Astrocyte (in vitro differentiated cells and primary cell): ENCODE measurements at regions not wholly inside any gene's neighbourhood (a gene's known extent, or its start where the extent isn't known, plus 50 kb on each side); places are given as distances from the start of the nearest gene placed in this dataset.

ENCODE experiments used
- DNase-seq: peaks from one replicate; pipeline ENCODE4 v3.0.0-alpha.2; 2010; ENCODE audit warnings: low read depth
- FAIRE-seq: peaks from 2 replicates; lab custom pipeline; 2011; peaks lifted over from hg19 to GRCh38; lab: Jason Lieb, UNC
- H2AFZ ChIP-seq: 2 replicates; pipeline ENCODE4 v1.6.0; 2012; ENCODE audit warnings: low read depth, low read length, inconsistent platforms
- H3K27ac ChIP-seq: 2 replicates; pipeline ENCODE4 v1.5.1; 2011; ENCODE audit warnings: low read depth, low read length, inconsistent platforms
- H3K27me3 ChIP-seq: 2 replicates; pipeline ENCODE4 v1.6.0; 2011; ENCODE audit warnings: low read length, inconsistent platforms; ENCODE audit not compliant: insufficient read depth
- H3K36me3 ChIP-seq: 2 replicates; pipeline ENCODE4 v1.5.1; 2011; ENCODE audit warnings: low read length, inconsistent platforms; ENCODE audit not compliant: insufficient read depth
- H3K4me1 ChIP-seq: 2 replicates; pipeline ENCODE4 v1.5.1; 2011; ENCODE audit warnings: low read length, inconsistent platforms; ENCODE audit not compliant: insufficient read depth
- H3K4me2 ChIP-seq: 2 replicates; pipeline ENCODE4 v1.6.0; 2012; ENCODE audit warnings: low read length, inconsistent platforms
- H3K4me3 ChIP-seq: 2 replicates; pipeline ENCODE4 v1.5.1; 2011; ENCODE audit warnings: low read depth, mild to moderate bottlenecking, low read length, inconsistent platforms; ENCODE audit not compliant: insufficient read depth
- H3K79me2 ChIP-seq: 2 replicates; pipeline ENCODE4 v1.6.0; 2012; ENCODE audit warnings: mild to moderate bottlenecking, low read length, inconsistent platforms; ENCODE audit not compliant: insufficient read depth
- H3K9ac ChIP-seq: 2 replicates; pipeline ENCODE4 v1.6.0; 2012; ENCODE audit warnings: mild to moderate bottlenecking, low read length, inconsistent platforms
- H3K9me3 ChIP-seq: 2 replicates; pipeline ENCODE4 v1.5.1; 2012; ENCODE audit warnings: low read depth, mild to moderate bottlenecking, low read length, inconsistent platforms; ENCODE audit not compliant: insufficient read depth
- H4K20me1 ChIP-seq: 2 replicates; pipeline ENCODE4 v1.6.0; 2012; ENCODE audit warnings: low read length, inconsistent platforms; ENCODE audit not compliant: insufficient read depth
- H3K27ac Mint-ChIP-seq: one replicate; pipeline ENCODE4 v1.8.0; 2021; ENCODE audit warnings: mild to moderate bottlenecking, mixed read lengths; ENCODE audit not compliant: unreplicated experiment
- H3K27me3 Mint-ChIP-seq: one replicate; pipeline ENCODE4 v1.8.0; 2021; ENCODE audit warnings: low read depth, mixed read lengths; ENCODE audit not compliant: unreplicated experiment
- H3K36me3 Mint-ChIP-seq: one replicate; pipeline ENCODE4 v1.8.0; 2021; ENCODE audit warnings: low read depth, mixed read lengths; ENCODE audit not compliant: unreplicated experiment
- H3K4me1 Mint-ChIP-seq: one replicate; pipeline ENCODE4 v1.8.0; 2021; ENCODE audit warnings: low read depth, mixed read lengths; ENCODE audit not compliant: unreplicated experiment
- H3K4me3 Mint-ChIP-seq: one replicate; pipeline ENCODE4 v1.8.0; 2021; ENCODE audit warnings: mild to moderate bottlenecking, moderate library complexity, mixed read lengths; ENCODE audit not compliant: unreplicated experiment
- H3K9me3 Mint-ChIP-seq: one replicate; pipeline ENCODE4 v1.8.0; 2021; ENCODE audit warnings: mild to moderate bottlenecking, mixed read lengths; ENCODE audit not compliant: unreplicated experiment
- EZH2 ChIP-seq: IDR thresholded peaks from 2 replicates; pipeline ENCODE4 v1.6.1; 2012; ENCODE audit warnings: mild to moderate bottlenecking, low read length, inconsistent platforms; ENCODE audit not compliant: insufficient read depth
- TF ChIP-seq, protein P1 (sequence below): IDR thresholded peaks from 2 replicates; pipeline ENCODE4 v1.5.1; 2011; ENCODE audit warnings: low read depth, mild to moderate bottlenecking, inconsistent platforms, low read length, moderate library complexity; ENCODE audit not compliant: insufficient read depth

DNA sequence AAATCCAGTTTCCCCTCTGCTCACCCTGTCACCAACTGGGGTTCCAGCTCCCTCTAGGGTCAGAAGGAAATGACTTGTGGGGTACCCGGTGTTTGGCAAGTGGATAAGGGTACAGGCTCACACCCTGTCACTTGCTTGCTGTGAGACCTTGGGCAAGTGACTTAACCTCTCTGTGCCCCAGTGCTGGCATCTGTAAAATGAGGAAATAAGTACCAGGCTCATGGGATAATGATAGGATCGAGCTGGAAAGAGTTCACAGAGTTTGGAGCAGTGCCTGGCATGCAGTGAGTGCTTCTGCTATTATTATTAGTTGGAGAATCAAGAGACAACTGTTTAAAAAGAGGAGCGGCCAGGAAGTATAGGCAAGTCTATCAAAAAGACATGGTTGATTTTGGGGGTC lies 53.7 kb upstream of the DLX4 start:
- peaks cover 4% of the 10 kb centered on the region for H3K4me1 Mint-ChIP-seq
- Histone ChIP-seq H3K4me1 (peaks cover 11% of the 10 kb centered on the region), H2AFZ (no peak overlapping the region), H3K4me2 (no peak overlapping the region), H3K27me3 (peaks cover 42% of the 10 kb centered on the region), H3K4me3 (no peak overlapping the region), H3K36me3 (no peaks in the 10 kb centered on the region), H3K9ac (no peak overlapping the region), H3K27ac (no peak overlapping the region), H3K9me3 (no peaks in the 10 kb centered on the region), H3K79me2 (no peaks in the 10 kb centered on the region), H4K20me1 (no peaks in the 10 kb centered on the region)
- no peak for DNase-seq
- no peak overlapping the region for H3K4me3 Mint-ChIP-seq
- no peaks in the 10 kb centered on the region for H3K9me3 Mint-ChIP-seq
- H3K27ac Mint-ChIP-seq, result no peak overlapping the region
- H3K36me3 Mint-ChIP-seq, result no peaks in the 10 kb centered on the region
- peaks cover 80% of the 10 kb centered on the region for H3K27me3 Mint-ChIP-seq
- no peak for TF ChIP-seq EZH2
- TF ChIP-seq, protein P1, sequence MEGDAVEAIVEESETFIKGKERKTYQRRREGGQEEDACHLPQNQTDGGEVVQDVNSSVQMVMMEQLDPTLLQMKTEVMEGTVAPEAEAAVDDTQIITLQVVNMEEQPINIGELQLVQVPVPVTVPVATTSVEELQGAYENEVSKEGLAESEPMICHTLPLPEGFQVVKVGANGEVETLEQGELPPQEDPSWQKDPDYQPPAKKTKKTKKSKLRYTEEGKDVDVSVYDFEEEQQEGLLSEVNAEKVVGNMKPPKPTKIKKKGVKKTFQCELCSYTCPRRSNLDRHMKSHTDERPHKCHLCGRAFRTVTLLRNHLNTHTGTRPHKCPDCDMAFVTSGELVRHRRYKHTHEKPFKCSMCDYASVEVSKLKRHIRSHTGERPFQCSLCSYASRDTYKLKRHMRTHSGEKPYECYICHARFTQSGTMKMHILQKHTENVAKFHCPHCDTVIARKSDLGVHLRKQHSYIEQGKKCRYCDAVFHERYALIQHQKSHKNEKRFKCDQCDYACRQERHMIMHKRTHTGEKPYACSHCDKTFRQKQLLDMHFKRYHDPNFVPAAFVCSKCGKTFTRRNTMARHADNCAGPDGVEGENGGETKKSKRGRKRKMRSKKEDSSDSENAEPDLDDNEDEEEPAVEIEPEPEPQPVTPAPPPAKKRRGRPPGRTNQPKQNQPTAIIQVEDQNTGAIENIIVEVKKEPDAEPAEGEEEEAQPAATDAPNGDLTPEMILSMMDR, result no peak
- FAIRE-seq, result no peak

GRCh38 chr17:49915670-49916069 lies 53.3 kb upstream of the DLX4 start:
- Histone ChIP-seq H2AFZ (no peak overlapping the region), H3K4me2 (no peak overlapping the region), H3K9me3 (no peaks in the 10 kb centered on the region), H4K20me1 (no peaks in the 10 kb centered on the region), H3K27me3 (peaks cover 39% of the 10 kb centered on the region), H3K79me2 (no peaks in the 10 kb centered on the region), H3K9ac (no peak overlapping the region), H3K36me3 (no peaks in the 10 kb centered on the region), H3K4me1 (peaks cover 11% of the 10 kb centered on the region), H3K4me3 (no peak overlapping the region), H3K27ac (no peak overlapping the region)
- Mint-ChIP-seq H3K4me1 (peaks cover 4% of the 10 kb centered on the region), H3K27ac (no peak overlapping the region), H3K36me3 (no peaks in the 10 kb centered on the region), H3K4me3 (no peak overlapping the region), H3K9me3 (no peaks in the 10 kb centered on the region), H3K27me3 (peaks cover 82% of the 10 kb centered on the region)
- FAIRE-seq (no peak), DNase-seq (no peak)
- TF ChIP-seq, protein P1, result no peak
- no peak for TF ChIP-seq EZH2

DNA sequence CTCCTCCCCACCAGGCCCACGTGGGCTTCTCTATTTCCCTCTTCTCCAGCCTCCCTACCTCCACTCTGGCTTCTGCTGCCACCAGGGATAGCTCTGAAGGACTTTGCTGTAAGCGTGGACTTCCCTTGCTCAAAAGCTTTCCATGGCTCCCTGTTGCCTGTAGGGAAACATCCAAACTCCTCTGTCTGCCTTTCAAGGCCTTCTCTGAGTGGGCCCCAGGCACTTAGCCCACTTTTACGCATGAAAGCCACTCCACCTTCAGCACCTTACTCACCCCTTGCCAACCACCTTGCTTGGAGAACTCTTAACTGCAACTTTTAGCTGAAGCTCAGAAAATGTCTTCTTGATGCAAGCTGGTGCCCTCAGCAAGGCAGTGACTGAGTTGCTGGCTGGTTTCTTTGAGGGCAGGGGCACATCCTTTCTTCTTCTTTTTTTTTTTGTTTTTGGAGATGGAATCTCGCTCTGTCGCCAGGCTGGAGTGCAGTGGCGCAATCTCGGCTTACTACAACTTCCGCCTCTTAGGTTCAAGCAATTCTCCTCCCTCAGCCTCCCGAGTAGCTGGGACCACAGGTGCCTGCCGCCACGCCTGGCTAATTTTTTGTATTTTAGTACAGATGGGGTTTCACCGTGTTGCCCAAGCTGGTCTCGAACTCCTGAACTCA lies 52.0 kb upstream of the DLX4 start:
- peaks cover 83% of the 10 kb centered on the region for H3K27me3 Mint-ChIP-seq

More for the DNA sequence above, 52.0 kb upstream of the DLX4 start:
- Mint-ChIP-seq H3K27ac (no peak overlapping the region), H3K36me3 (no peaks in the 10 kb centered on the region), H3K9me3 (no peaks in the 10 kb centered on the region), H3K4me3 (no peak overlapping the region), H3K4me1 (peaks cover 4% of the 10 kb centered on the region)
- Histone ChIP-seq H3K9me3 (no peaks in the 10 kb centered on the region), H3K36me3 (no peaks in the 10 kb centered on the region), H3K4me3 (no peak overlapping the region), H3K27ac (no peak overlapping the region), H3K79me2 (no peaks in the 10 kb centered on the region), H3K4me1 (peaks cover 11% of the 10 kb centered on the region), H3K27me3 (peaks cover 34% of the 10 kb centered on the region), H2AFZ (no peak overlapping the region), H4K20me1 (no peaks in the 10 kb centered on the region), H3K9ac (no peak overlapping the region), H3K4me2 (no peak overlapping the region)
- TF ChIP-seq, protein P1, result no peak
- TF ChIP-seq EZH2, result no peak
- FAIRE-seq, result no peak
- DNase-seq, result no peak
